ENCODE measurements at regions not wholly inside any gene's neighbourhood (a gene's known extent, or its start where the extent isn't known, plus 50 kb on each side); places are given as distances from the start of the nearest gene placed in this dataset.

DNA sequence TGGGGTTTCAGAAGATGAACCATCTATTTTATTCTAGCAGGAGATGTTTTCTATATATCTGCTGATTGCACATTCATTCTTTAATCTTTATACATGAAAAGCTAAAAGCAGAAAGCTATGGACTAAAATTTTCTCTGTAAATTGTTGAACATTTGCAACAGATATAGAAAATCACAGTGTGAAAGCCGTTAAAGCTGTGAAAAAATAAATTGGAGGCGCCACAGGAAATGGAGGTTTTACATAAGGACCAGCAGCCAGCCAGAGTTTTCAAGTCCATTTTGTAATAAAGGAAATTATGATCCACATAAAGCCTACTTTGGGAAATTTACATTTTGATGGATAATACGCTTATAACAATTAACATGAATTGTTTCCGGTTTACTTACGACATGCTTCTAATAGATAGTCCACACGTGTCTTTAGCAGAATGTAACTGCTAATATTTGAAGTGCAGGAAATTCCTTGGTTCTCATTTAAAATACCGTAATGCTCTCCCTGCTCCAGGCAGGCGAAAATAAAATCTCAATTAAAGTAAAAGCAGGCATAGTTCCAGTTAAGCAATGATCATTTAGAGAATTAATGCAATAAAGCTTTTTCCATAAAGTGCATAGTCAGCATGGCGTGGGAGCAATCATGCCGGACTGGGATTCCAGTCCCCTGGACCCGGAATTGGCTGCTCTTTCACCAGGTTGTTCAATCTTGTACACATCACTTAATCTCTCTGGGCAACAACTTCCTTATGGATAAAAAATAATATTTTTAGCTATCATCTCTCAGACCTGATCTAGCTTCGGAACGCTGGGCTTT, 445.4 kb downstream of the ZNF608 start:
- H3K79me2 ChIP-seq (ENCODE audit: control insufficient read depth, insufficient read depth, low read length), result no peaks in the 10 kb centered on the region
- no peak overlapping the region for H3K9ac ChIP-seq (replicated peaks; ENCODE audit: extremely low read depth, insufficient read depth, low read length)
- POLR2A ChIA-PET, result no interaction called here
- CTCF ChIA-PET, result interaction anchor here (0.8 kb wide), 1 partner anchor 9 kb away, joined by 3 read pairs; no protein-coding TSS in a partner anchor
- no peak overlapping the region for H2AFZ ChIP-seq (ENCODE audit: low read depth, low read length)
- H3K9me3 ChIP-seq (replicated peaks; ENCODE audit: control insufficient read depth, insufficient read depth, low read length), result no peaks in the 10 kb centered on the region
- no peaks in the 10 kb centered on the region for H3K4me1 ChIP-seq (ENCODE audit: control insufficient read depth, extremely low read depth, insufficient read depth, low read length)
- no peaks in the 10 kb centered on the region for H3K9me1 ChIP-seq (replicated peaks; ENCODE audit: control insufficient read depth, extremely low read depth, insufficient read depth, low read length)
- H3K27ac ChIP-seq (ENCODE audit: insufficient read depth, low read depth, low read length), result no peak overlapping the region
- FAIRE-seq, result no peak
- BruUV-seq (replicated peaks), result no TSS peak
- no peak for DNase-seq (ENCODE audit: low read depth, low spot score)
- dilution Hi-C loops (cut with MboI; ENCODE audit: extremely low pct_ligation_motif_present, low sequenced_read_pairs), result no loop called here
- H3K4me3 ChIP-seq (replicated peaks in 1 of 3; ENCODE audit: insufficient read depth in 1 of 3, low read depth in 1 of 3, low read length in 3 of 3), result no peak overlapping the region
- H4K20me1 ChIP-seq (replicated peaks; ENCODE audit: control insufficient read depth, extremely low read depth, insufficient read depth, low read length), result no peaks in the 10 kb centered on the region
- no peak for TF ChIP-seq JUN (IDR thresholded peaks at IDR 0.05; ENCODE audit: borderline replicate concordance, insufficient read depth, insufficient read length, low read depth)
- TF ChIP-seq GATA2 (IDR thresholded peaks at IDR 0.05; ENCODE audit: insufficient read depth, insufficient read length, low read depth, low read length), result no peak
- TF ChIP-seq, protein P1, sequence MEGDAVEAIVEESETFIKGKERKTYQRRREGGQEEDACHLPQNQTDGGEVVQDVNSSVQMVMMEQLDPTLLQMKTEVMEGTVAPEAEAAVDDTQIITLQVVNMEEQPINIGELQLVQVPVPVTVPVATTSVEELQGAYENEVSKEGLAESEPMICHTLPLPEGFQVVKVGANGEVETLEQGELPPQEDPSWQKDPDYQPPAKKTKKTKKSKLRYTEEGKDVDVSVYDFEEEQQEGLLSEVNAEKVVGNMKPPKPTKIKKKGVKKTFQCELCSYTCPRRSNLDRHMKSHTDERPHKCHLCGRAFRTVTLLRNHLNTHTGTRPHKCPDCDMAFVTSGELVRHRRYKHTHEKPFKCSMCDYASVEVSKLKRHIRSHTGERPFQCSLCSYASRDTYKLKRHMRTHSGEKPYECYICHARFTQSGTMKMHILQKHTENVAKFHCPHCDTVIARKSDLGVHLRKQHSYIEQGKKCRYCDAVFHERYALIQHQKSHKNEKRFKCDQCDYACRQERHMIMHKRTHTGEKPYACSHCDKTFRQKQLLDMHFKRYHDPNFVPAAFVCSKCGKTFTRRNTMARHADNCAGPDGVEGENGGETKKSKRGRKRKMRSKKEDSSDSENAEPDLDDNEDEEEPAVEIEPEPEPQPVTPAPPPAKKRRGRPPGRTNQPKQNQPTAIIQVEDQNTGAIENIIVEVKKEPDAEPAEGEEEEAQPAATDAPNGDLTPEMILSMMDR (IDR thresholded peaks at IDR 0.05; ENCODE audit: extremely low read depth in 1 of 2, insufficient read depth in 1 of 2, low read depth in 1 of 2, low read length in 2 of 2), result no peak
- TF ChIP-seq FOS (IDR thresholded peaks at IDR 0.05; ENCODE audit: borderline replicate concordance, insufficient read depth, low read length), result no peak
- TF ChIP-seq POLR2AphosphoS5 (IDR thresholded peaks at IDR 0.05; ENCODE audit: insufficient read depth, low read depth, low read length), result no peak
- TF ChIP-seq, protein P2, sequence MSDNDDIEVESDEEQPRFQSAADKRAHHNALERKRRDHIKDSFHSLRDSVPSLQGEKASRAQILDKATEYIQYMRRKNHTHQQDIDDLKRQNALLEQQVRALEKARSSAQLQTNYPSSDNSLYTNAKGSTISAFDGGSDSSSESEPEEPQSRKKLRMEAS (IDR thresholded peaks at IDR 0.05; ENCODE audit: insufficient read depth, insufficient read length), result no peak
- no peak for TF ChIP-seq EZH2 (IDR thresholded peaks at IDR 0.05; ENCODE audit: borderline replicate concordance, low read depth, low read length, severe bottlenecking)
- no peak for TF ChIP-seq POLR2A (IDR thresholded peaks at IDR 0.05; ENCODE audit: low read depth, low read length)
- TF ChIP-seq MYC (IDR thresholded peaks at IDR 0.05; ENCODE audit: low read depth, low read length), result no peak
- no peaks in the 10 kb centered on the region for H3K36me3 ChIP-seq (ENCODE audit: control insufficient read depth in 2 of 2, extremely low read depth in 1 of 2, insufficient read depth in 2 of 2, low read length in 2 of 2)
- no peaks in the 10 kb centered on the region for H3K27me3 ChIP-seq (ENCODE audit: control insufficient read depth in 2 of 2, insufficient read depth in 2 of 2, low read length in 2 of 2)
- intact Hi-C loops (cut with micrococcal nuclease), result no loop called here
- H3K4me2 ChIP-seq (ENCODE audit: insufficient read depth, low read length), result no peak overlapping the region

Measured in endothelial cell of umbilical vein (primary cell).